Stimulated activated CD4-positive, alpha-beta T cell treated with anti-CD3 and anti-CD28 coated beads, Interleukin-4, amount 100 ng/mL, for 4 hours (primary cell): ENCODE measurements at regions not wholly inside any gene's neighbourhood (a gene's known extent, or its start where the extent isn't known, plus 50 kb on each side); places are given as distances from the start of the nearest gene placed in this dataset.
"Not testable (repeated sequence)": the region's sequence is repeated elsewhere in the genome, so short reads cannot be mapped to it uniquely, and the experiment has no call there.

Source experiments
- DNase-seq, 2 experiments: peaks; one replicate each; pipeline ENCODE4 v3.0.0-alpha.2; 2020

- DNase-seq: no peak
Measured at GRCh38 chr3:95718168-95718567, 1096.2 kb upstream of the EPHA6 start.

GRCh38 chr3:95719481-95719880 is 1094.9 kb upstream of the EPHA6 start:
- DNase-seq: no peak

GRCh38 chr3:95721938-95722337 is 1092.5 kb upstream of the EPHA6 start:
- no peak for DNase-seq

GRCh38 chr3:95725770-95726169 is 1088.6 kb upstream of the EPHA6 start:
- DNase-seq: no peak

GRCh38 chr3:95731753-95732152 is 1082.6 kb upstream of the EPHA6 start:
- DNase-seq: no peak

- no peak for DNase-seq
Measured at GRCh38 chr3:95733336-95733735, 1081.1 kb upstream of the EPHA6 start.

- DNase-seq: no peak
Measured at GRCh38 chr3:95738045-95738444, 1076.3 kb upstream of the EPHA6 start.

- not testable (repeated sequence) for DNase-seq
Measured at GRCh38 chr3:95744896-95745295, 1069.5 kb upstream of the EPHA6 start.

- no peak for DNase-seq
Measured at GRCh38 chr3:95750097-95750496, 1064.3 kb upstream of the EPHA6 start.

GRCh38 chr3:95751509-95751908 is 1062.9 kb upstream of the EPHA6 start:
- DNase-seq: no peak

- no peak for DNase-seq
Measured at GRCh38 chr3:95752199-95752598, 1062.2 kb upstream of the EPHA6 start.

GRCh38 chr3:95758707-95759106 is 1055.7 kb upstream of the EPHA6 start:
- DNase-seq: no peak

GRCh38 chr3:95759614-95760301 is 1054.6 kb upstream of the EPHA6 start:
- no peak for DNase-seq

- DNase-seq: no peak
Measured at GRCh38 chr3:95775486-95776094, 1038.8 kb upstream of the EPHA6 start.

GRCh38 chr3:95781598-95781997 is 1032.8 kb upstream of the EPHA6 start:
- DNase-seq: no peak

- no peak for DNase-seq
Measured at GRCh38 chr3:95789111-95789510, 1025.3 kb upstream of the EPHA6 start.

- no peak for DNase-seq
Measured at GRCh38 chr3:95797081-95797480, 1017.3 kb upstream of the EPHA6 start.

- no peak for DNase-seq
Measured at GRCh38 chr3:95798628-95799027, 1015.8 kb upstream of the EPHA6 start.

GRCh38 chr3:95810462-95810861 is 1003.9 kb upstream of the EPHA6 start:
- no peak for DNase-seq

GRCh38 chr3:95813244-95813643 is 1001.1 kb upstream of the EPHA6 start:
- DNase-seq: no peak

- DNase-seq: no peak
Measured at GRCh38 chr3:95815828-95816227, 998.6 kb upstream of the EPHA6 start.

GRCh38 chr3:95826419-95826818 is 988.0 kb upstream of the EPHA6 start:
- no peak for DNase-seq

- DNase-seq: no peak
Measured at GRCh38 chr3:95832146-95832545, 982.2 kb upstream of the EPHA6 start.

GRCh38 chr3:95860628-95861027 is 953.8 kb upstream of the EPHA6 start:
- not testable (repeated sequence) for DNase-seq

- DNase-seq: no peak
Measured at GRCh38 chr3:95883801-95884200, 930.6 kb upstream of the EPHA6 start.
